GM18502 (cell line): ENCODE measurements at regions not wholly inside any gene's neighbourhood (a gene's known extent, or its start where the extent isn't known, plus 50 kb on each side); places are given as distances from the start of the nearest gene placed in this dataset.
"Not testable (repeated sequence)": the region's sequence is repeated elsewhere in the genome, so short reads cannot be mapped to it uniquely, and the experiment has no call there.

Source experiments
- ATAC-seq: cut with Tn5 transposase; IDR thresholded peaks from one replicate; pipeline ENCODE4 v1.9.1; 2021; ENCODE audit warnings: mild to moderate bottlenecking; ENCODE audit not compliant: unreplicated experiment, poor library complexity

GRCh38 chr18:68391801-68392200, 323.1 kb downstream of the TMX3 start:
- ATAC-seq = no peak

DNA sequence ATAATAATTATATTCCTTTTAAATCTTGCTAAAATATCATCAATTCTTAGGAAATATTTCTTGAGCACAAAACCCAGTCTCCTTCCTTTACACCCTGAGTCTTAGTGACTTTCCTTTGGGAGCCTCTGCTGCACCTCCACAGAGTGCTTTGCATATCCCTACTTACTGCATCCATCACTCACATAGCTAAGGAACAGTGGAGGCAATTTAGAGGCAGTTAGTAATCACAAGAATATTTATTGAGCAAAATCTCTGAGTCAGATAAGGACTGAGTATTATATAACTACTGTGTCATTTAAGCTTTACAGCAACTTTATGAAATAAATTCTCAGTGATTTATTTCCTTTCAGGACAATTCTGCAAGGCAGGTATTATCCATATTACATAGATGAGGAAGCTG, 327.7 kb downstream of the TMX3 start:
- ATAC-seq = no peak

DNA sequence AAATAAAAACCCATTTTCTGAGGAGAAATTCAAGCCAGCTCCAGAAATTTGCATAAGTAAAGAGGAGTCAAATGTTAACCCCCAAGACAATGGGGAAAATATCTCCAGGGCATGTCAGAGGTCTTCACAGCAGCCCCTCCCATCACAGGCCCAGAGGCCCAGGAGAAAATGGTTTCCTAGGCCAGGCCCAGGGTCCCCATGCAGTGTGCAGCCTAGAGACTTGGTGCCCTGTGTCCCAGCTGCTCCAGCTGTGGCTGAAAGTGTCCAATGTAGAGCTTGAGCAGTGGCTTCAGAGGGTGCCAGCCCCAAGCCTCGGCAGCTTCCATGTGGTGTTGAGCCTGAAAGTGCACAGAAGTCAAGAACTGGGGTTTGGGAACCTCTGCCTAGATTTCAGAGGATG, 330.9 kb downstream of the TMX3 start:
- ATAC-seq = not testable (repeated sequence)

DNA sequence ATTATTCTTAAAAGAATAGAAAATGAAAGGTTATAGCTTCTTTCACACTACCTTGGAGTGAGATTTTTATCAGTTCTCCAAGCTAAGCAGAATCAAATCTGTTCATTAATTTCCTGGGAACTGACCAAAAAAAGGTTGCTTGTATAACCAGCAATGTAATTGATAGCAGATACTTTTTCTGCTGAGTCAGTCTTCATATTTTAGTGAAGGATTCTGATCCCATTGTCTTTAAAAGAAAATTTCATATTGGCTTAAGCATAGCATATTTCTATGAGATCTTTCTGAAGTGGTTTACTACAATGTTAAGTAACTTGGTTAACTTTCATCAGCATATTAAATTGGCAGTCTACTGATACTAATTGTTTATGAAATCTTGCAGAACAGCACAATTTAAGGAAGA, 338.0 kb downstream of the TMX3 start:
- no peak for ATAC-seq

DNA sequence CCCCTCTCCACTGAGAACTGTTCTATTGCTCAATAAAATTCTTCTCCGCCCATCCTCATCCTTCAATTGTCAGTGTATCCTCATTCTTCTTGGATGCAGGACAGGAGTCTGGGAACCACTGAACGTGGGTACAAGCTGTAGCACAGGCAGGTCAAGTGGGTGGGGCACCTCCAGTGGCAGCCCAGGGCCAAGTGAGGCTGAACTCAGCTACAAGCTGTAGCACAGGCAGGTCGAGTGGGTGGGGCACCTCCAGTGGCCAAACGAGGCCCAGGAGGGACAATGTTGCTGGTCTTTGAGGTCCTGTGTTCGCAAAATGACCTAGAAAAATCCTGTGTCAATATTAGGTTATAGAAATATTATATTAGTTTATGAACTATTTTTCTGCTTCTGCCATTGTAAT, 352.0 kb downstream of the TMX3 start:
- no peak for ATAC-seq

DNA sequence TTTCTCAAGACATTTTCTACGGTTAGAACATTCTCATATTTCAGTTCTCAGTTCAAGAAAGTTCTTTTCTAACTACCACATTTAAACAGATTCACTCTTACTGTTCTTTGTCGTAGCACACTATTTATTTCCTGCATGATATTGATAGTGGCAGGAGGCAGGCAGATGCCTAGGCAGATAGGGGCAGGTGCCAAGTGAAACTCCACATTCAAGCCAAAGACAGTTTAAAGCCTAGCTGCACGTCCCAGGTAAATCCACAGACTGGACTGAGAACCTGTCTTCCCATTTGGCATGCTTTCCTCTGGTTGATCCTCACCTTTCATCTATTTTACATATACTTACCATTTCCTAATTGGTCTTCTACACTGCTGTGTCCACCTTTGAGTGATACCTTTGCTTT, 359.3 kb downstream of the TMX3 start:
- no peak for ATAC-seq

GRCh38 chr18:68354176-68354575, 360.7 kb downstream of the TMX3 start:
- ATAC-seq = no peak

- ATAC-seq = no peak
Observed at GRCh38 chr18:68342039-68342659, 372.8 kb downstream of the TMX3 start.

DNA sequence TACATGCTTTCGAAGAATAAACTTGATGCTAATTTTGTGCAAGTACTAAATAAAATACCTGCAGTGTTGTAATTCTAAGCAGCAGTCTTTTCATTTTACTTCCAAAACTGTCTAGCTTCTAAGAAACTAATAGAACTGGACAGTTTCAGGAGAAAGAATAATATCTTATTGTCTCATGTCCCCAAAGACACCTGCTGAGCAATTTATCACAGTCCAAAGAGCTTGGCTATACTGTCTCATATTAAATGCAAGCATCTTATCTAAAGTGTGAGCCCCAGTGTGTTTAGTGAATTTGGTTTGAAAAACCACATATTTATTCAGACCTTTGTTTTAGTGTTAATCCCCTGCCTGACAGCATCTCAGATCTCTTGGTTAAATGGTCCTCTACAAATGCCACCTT, 374.3 kb downstream of the TMX3 start:
- no peak for ATAC-seq

- no peak for ATAC-seq
Observed at GRCh38 chr18:68330658-68331057, 384.2 kb downstream of the TMX3 start.

DNA sequence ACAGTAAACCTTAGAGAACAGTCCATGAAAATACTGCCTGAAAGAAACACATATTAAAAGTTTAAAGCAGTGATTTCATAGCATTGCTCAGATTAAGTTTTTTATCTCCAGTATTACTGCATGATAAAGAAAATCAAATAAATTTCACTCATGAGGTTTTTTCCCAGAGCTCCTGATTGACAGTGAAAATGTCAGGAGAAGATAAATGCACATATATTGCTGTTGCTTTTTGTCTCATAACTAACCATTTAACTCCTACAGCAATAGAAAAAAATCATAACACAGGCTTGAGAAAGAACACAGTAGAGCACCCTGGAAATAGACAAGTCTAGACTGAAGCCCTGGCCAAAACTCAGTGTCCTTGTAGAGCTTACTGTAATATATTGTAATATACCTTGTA, 391.0 kb downstream of the TMX3 start:
- ATAC-seq = no peak

DNA sequence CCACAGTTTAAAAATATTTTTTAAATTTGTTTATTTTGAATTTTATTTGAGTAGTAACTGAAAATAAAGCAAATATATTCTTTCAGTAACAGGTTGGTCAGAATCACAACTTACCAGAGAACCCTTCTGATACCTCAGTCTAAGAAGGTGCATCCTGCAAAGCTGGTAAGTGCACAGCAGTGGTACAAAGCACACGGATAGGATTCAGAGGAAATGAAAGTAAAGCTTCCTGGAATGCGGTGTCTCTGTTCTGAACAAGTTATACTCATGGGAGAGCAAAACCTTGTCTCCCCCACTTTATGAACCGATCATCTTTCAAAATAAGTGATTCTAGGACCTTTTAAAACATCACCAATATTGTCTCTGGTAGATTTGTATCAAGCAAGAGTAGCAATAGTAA, 398.3 kb downstream of the TMX3 start:
- ATAC-seq = no peak

- ATAC-seq = no peak
Observed at GRCh38 chr18:68314403-68314802, 400.5 kb downstream of the TMX3 start.

DNA sequence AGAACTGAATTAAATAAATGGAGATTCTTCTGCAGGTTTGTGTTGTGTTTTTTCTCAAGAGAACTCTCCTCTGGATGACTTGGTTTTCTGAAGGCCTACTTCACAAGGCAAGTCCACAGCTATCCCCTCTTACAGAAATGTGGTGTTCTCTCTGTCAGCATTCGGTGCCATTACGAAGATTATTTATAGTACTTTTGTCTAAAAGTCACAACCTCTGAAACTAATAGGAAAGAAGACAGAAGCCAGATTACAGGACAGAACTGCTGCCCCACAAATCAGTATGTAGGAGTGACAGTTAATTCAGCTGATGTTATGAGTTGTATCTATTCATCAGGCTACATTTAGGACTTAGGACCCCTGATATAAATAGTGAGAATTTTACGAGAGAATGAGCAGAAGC, 413.5 kb downstream of the TMX3 start:
- no peak for ATAC-seq

DNA sequence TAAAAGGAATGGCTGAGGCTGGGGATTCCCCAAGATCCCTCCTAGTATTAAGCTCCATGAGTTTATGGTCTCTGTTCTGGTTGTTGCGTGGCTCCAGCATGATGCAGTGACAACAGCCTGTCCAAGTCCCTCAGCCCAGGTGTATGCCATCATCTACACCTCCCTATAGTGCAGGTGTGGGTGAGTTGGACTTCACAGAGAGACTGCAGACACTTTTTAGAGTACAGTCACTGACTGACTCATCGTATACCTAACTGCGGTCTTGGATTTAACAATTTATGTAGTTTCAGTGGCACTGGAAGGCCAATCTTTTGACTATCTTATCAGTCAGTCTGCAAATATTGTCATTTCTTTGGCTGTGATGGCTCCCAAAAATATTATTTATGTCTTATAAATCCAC, 415.0 kb downstream of the TMX3 start:
- ATAC-seq = no peak

DNA sequence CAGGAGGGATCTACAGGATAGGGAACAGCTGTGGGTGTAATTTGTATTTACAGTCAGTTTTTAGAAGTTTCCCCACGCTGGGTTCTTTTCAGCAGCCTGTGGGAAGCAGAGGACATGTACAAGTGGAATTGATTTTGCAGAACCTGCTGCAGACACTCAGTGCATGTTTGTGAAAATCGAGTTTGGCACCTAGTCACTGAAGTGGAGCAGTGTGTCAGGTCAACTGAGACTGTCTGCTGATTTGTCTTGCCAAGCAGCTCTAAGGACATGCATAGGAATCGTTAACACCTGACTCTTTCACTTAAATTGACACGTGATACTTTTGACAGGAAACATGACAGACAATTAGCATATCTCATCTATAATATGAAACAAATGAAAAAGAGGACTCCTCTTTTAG, 416.6 kb downstream of the TMX3 start:
- ATAC-seq = no peak

GRCh38 chr18:68288408-68288807, 426.5 kb downstream of the TMX3 start:
- ATAC-seq = no peak

GRCh38 chr18:68284236-68284780, 430.6 kb downstream of the TMX3 start:
- ATAC-seq = no peak

GRCh38 chr18:68283834-68284233, 431.1 kb downstream of the TMX3 start:
- ATAC-seq = no peak

DNA sequence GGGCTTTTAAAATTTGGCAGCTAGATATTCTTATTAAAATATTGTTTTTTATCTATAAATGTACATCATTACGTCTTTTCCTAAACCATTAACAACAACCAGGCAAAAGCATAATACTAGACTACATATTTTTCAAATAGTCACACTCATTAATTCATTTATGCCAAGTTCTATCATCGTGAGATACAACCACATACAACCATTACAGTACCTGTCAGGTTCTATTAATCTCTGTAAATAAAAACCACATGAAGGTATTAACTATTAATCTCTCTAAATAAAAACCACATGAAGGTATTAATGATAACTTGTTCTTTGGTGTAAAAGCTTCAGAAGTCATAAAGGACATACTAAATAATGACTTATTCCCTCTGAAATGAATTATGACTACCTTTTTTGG, 432.7 kb downstream of the TMX3 start:
- ATAC-seq = no peak

- ATAC-seq = no peak
Observed at GRCh38 chr18:68275616-68276015, 439.3 kb downstream of the TMX3 start.

- no peak for ATAC-seq
Observed at GRCh38 chr18:68270017-68270416, 444.9 kb downstream of the TMX3 start.

DNA sequence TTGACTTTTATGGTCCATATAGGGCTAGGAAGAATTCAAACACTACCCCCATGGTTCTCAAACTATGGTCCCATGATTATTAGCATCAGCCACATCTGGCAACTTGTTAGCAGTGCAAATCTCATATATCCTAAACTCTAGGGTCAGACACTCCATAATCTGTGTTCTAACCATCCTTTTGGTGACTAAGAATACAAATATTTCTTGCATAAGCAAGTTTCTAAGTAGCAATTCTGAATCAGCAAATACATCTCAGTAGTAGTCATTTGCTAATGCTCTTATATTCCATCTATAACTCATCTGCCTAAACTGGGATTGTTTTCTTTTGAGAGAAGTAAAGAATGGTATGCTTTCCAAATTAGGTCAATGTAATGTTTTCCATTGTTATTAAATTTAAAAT, 447.3 kb downstream of the TMX3 start:
- no peak for ATAC-seq
